Neuronal stem cell (in vitro differentiated cells): ENCODE measurements at regions not wholly inside any gene's neighbourhood (a gene's known extent, or its start where the extent isn't known, plus 50 kb on each side); places are given as distances from the start of the nearest gene placed in this dataset.

ENCODE experiments used
- DNase-seq: peaks from one replicate; pipeline ENCODE4 v3.0.0-alpha.2; 2013; ENCODE audit warnings: low spot score
- H2AFZ ChIP-seq: one replicate; pipeline ENCODE4 v1.6.1; 2013; ENCODE audit warnings: mild to moderate bottlenecking, low read length, inconsistent platforms
- H2AK5ac ChIP-seq: 2 replicates; pipeline ENCODE4 v1.6.1; 2013; ENCODE audit warnings: low read depth, mild to moderate bottlenecking, inconsistent platforms, low read length, moderate library complexity, mixed read lengths
- H2BK120ac ChIP-seq: 2 replicates; pipeline ENCODE4 v1.6.1; 2013; ENCODE audit warnings: low read depth, mild to moderate bottlenecking, inconsistent platforms, low read length, moderate library complexity, mixed read lengths
- H2BK12ac ChIP-seq: one replicate; pipeline ENCODE4 v1.6.1; 2013; ENCODE audit warnings: low read length, inconsistent platforms
- H2BK15ac ChIP-seq: 2 replicates; pipeline ENCODE4 v1.6.1; 2013; ENCODE audit warnings: mild to moderate bottlenecking, low read length, inconsistent platforms, mixed read lengths
- H2BK5ac ChIP-seq: one replicate; pipeline ENCODE4 v1.6.1; 2013; ENCODE audit warnings: inconsistent platforms, mild to moderate bottlenecking, low read length, moderate library complexity
- H3K14ac ChIP-seq: one replicate; pipeline ENCODE4 v1.6.1; 2013; ENCODE audit warnings: low read length, inconsistent platforms
- H3K18ac ChIP-seq: 2 replicates; pipeline ENCODE4 v1.6.1; 2013; ENCODE audit warnings: low read length, inconsistent platforms
- H3K23ac ChIP-seq: 2 replicates; pipeline ENCODE4 v1.6.1; 2013; ENCODE audit warnings: low read depth, mild to moderate bottlenecking, mixed read lengths, low read length, inconsistent platforms; ENCODE audit not compliant: poor library complexity
- H3K27ac ChIP-seq: replicated peaks from 3 replicates; pipeline ENCODE4 v1.5.1; 2013; ENCODE audit warnings: low read length, inconsistent platforms
- H3K27me3 ChIP-seq, 3 experiments: 2 replicates each; pipeline ENCODE4 v1.6.1; 2013; ENCODE audit warnings: low read length in 3 of 3, mild to moderate bottlenecking in 2 of 3, inconsistent platforms in 1 of 3, low read depth in 1 of 3, mixed read lengths in 1 of 3, moderate library complexity in 1 of 3; ENCODE audit not compliant: control insufficient read depth in 3 of 3, insufficient read depth in 3 of 3
- H3K36me3 ChIP-seq, 2 donors: replicated peaks in 1 of 2; 2 replicates each; pipeline ENCODE4 v1.6.1; 2013; ENCODE audit warnings: low read length in 2 of 2; ENCODE audit not compliant: control insufficient read depth in 2 of 2, insufficient read depth in 2 of 2
- H3K4ac ChIP-seq: 2 replicates; pipeline ENCODE4 v1.6.1; 2013; ENCODE audit warnings: inconsistent platforms, mild to moderate bottlenecking, low read length, moderate library complexity
- H3K4me1 ChIP-seq, 2 donors: 1 replicate in 1 of 2; 2 replicates in 1 of 2; pipeline ENCODE4 v1.6.1; 2013; ENCODE audit warnings: low read length in 2 of 2, low read depth in 1 of 2; ENCODE audit not compliant: control insufficient read depth in 2 of 2, insufficient read depth in 1 of 2
- H3K4me2 ChIP-seq: one replicate; pipeline ENCODE4 v1.6.1; 2013; ENCODE audit warnings: mild to moderate bottlenecking, low read length, inconsistent platforms; ENCODE audit not compliant: insufficient read depth, poor library complexity, severe bottlenecking
- H3K4me3 ChIP-seq, 2 donors: 2 replicates each; pipeline ENCODE4 v1.5.1; 2013; ENCODE audit warnings: low read length in 2 of 2, mild to moderate bottlenecking in 2 of 2, inconsistent platforms in 1 of 2, moderate library complexity in 1 of 2
- H3K79me1 ChIP-seq: one replicate; pipeline ENCODE4 v1.6.1; 2013; ENCODE audit warnings: low read depth, mild to moderate bottlenecking, inconsistent platforms, low read length, moderate library complexity
- H3K9ac ChIP-seq: one replicate; pipeline ENCODE4 v1.6.1; 2013; ENCODE audit warnings: mild to moderate bottlenecking, low read depth, low read length, inconsistent platforms; ENCODE audit not compliant: poor library complexity
- H3K9me3 ChIP-seq, 2 donors: replicated peaks in 1 of 2; 2 replicates each; pipeline versions ENCODE3 to v1.6.1; 2013; ENCODE audit warnings: low read length in 2 of 2, mild to moderate bottlenecking in 2 of 2, inconsistent platforms in 1 of 2, low read depth in 1 of 2, mixed read lengths in 1 of 2, moderate library complexity in 1 of 2; ENCODE audit not compliant: control insufficient read depth in 2 of 2, insufficient read depth in 1 of 2
- H4K8ac ChIP-seq: one replicate; pipeline ENCODE4 v1.6.1; 2013; ENCODE audit warnings: low read depth, mild to moderate bottlenecking, inconsistent platforms, low read length, moderate library complexity
- H4K91ac ChIP-seq: one replicate; pipeline ENCODE4 v1.6.1; 2013; ENCODE audit warnings: low read length, low read depth, mild to moderate bottlenecking, inconsistent platforms; ENCODE audit not compliant: poor library complexity
- WGBS, 2 donors: extraction: QIAGEN DNeasy Blood & Tissue Kit; methylation state at CpG; one replicate each; pipeline ENCODE4 v1.1.7; 2013; ENCODE audit warnings: missing lambda C conversion rate in 2 of 2, mixed read lengths in 1 of 2; ENCODE audit not compliant: insufficient read length in 2 of 2, insufficient replicate concordance in 1 of 2; ENCODE audit errors: extremely low coverage in 2 of 2; 5-methylcytosine and 5-hydroxymethylcytosine counted together

DNA sequence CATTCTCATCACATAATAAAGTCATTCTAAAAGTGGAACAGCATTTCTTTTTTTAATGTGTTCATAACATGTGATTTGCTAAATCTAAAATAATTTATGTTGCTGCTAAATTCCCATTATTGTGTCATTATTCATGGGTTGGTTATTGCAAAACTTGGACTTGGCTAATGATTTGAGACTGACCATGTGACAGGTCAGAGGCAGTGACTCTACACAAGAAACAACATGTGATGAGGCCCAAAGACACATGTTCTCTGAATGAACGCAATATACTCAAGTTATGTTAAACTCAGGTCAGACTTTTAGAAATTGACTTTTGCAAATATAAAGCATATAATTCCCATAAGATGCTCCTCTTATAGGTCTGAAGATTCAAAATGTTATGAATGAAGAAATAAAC, 566.1 kb downstream of the TBL1XR1 start:
- H3K9ac ChIP-seq = no peak overlapping the region
- WGBS, 2 donors = no CpG with 5 or more reads among the region's 1 CpG
- H3K79me1 ChIP-seq = no peaks in the 10 kb centered on the region
- no peak overlapping the region for H3K23ac ChIP-seq
- H3K36me3 ChIP-seq = no peaks in the 10 kb centered on the region
- no peak overlapping the region for H4K8ac ChIP-seq
- no peak overlapping the region for H3K18ac ChIP-seq
- H3K27me3 ChIP-seq = no peaks in the 10 kb centered on the region
- H3K14ac ChIP-seq = no peak overlapping the region
- DNase-seq = no peak
- H2AFZ ChIP-seq = no peak overlapping the region
- H2BK120ac ChIP-seq = no peak overlapping the region
- no peak overlapping the region for H2BK15ac ChIP-seq
- H2BK5ac ChIP-seq = no peak overlapping the region
- H3K9me3 ChIP-seq = no peaks in the 10 kb centered on the region
- no peak overlapping the region for H2BK12ac ChIP-seq
- no peak overlapping the region for H3K4me3 ChIP-seq
- no peak overlapping the region for H3K27ac ChIP-seq
- H3K4me1 ChIP-seq = peaks cover 0 to 3% of the 10 kb centered on the region in 2 donors
- no peak overlapping the region for H2AK5ac ChIP-seq
- H3K4ac ChIP-seq = no peak overlapping the region
- no peak overlapping the region for H3K4me2 ChIP-seq
- no peak overlapping the region for H4K91ac ChIP-seq

DNA sequence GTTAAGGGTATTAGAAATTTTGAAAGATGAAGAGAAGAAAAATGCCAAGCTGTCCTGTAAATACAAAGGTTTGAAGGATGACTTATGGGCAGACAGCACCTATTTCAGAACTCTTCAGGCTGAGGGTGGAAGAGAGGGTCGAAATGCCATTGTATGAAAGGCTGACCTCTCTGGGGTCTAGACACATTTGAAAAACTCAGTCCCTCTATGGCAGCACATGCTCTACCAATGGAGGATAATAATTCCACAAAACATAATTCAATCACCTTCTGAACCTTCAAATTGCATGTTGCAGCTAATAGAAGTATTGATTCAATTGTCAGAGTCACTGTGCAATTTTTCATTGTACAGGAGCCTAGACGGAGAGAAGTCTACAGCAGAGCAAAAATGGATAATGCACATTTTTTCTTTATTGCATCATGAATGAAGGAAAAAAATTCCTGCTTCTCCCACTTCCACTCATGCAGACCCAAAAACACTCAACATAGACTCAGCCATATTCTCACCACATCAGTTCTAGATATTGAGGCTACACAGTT, 569.1 kb downstream of the TBL1XR1 start:
- Histone ChIP-seq H3K14ac (no peak overlapping the region), H3K4me1 (peaks cover 0 to 3% of the 10 kb centered on the region in 2 donors), H4K91ac (no peak overlapping the region), H3K79me1 (no peaks in the 10 kb centered on the region), H2BK12ac (no peak overlapping the region), H3K27me3 (no peaks in the 10 kb centered on the region), H3K4me3 (no peak overlapping the region), H3K4me2 (no peak overlapping the region), H2BK15ac (no peak overlapping the region), H3K9me3 (peaks cover 0 to 1% of the 10 kb centered on the region in 2 donors), H3K23ac (no peak overlapping the region), H3K18ac (no peak overlapping the region), H2AK5ac (no peak overlapping the region), H2BK120ac (no peak overlapping the region), H3K27ac (no peak overlapping the region), H4K8ac (no peak overlapping the region), H3K4ac (no peak overlapping the region), H2BK5ac (no peak overlapping the region), H3K9ac (no peak overlapping the region), H3K36me3 (no peaks in the 10 kb centered on the region), H2AFZ (no peak overlapping the region)
- WGBS, 2 donors = no CpG with 5 or more reads among the region's 2 CpGs
- no peak for DNase-seq

DNA sequence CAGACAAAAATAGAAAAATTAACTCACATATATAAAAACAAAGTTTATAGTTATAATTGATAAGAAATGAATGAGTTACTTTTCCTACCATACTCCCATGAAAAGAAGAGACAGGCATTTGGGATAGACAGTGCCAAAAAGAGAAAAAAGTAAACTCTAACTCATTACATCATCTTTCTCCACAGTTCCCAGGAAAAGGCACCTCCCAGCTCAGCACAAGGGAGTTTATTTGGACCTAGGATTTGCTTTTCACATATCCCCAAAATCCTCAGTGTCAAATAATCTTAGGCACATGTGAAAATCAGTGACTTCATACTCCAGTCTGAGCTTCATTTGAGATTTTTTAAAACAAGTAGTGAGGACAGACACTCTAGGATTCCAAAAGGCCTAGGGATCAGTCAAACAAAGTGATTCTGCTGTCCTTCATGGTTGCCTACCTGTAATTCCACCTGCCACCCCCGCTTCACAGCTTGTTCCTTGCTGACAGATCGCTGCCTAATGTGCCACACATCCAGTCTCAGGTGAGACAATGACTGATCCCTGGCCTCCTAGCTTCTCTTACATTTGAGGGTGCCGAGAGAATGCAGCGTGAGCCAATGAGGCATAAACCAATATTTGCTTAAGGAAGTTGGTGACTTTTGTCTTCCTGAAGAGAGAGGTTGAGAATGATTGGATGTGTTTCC, 573.7 kb downstream of the TBL1XR1 start:
- Histone ChIP-seq H3K79me1 (no peaks in the 10 kb centered on the region), H3K14ac (no peak overlapping the region), H3K36me3 (no peaks in the 10 kb centered on the region), H2BK15ac (no peak overlapping the region), H3K27me3 (peaks cover 0 to 2% (median 0%) of the 10 kb centered on the region in 3 experiments), H3K23ac (no peak overlapping the region), H3K27ac (no peak overlapping the region), H2AK5ac (no peak overlapping the region), H4K8ac (no peak overlapping the region), H4K91ac (no peak overlapping the region), H3K4ac (no peak overlapping the region), H3K4me2 (no peak overlapping the region), H3K9me3 (peaks cover 0 to 1% of the 10 kb centered on the region in 2 donors), H3K4me3 (no peak overlapping the region), H2BK120ac (no peak overlapping the region), H3K4me1 (no peaks in the 10 kb centered on the region), H2BK12ac (no peak overlapping the region), H3K18ac (no peak overlapping the region), H2AFZ (no peak overlapping the region), H3K9ac (no peak overlapping the region), H2BK5ac (no peak overlapping the region)
- DNase-seq = no peak
- no CpG with 5 or more reads among the region's 4 CpGs for WGBS, 2 donors

DNA sequence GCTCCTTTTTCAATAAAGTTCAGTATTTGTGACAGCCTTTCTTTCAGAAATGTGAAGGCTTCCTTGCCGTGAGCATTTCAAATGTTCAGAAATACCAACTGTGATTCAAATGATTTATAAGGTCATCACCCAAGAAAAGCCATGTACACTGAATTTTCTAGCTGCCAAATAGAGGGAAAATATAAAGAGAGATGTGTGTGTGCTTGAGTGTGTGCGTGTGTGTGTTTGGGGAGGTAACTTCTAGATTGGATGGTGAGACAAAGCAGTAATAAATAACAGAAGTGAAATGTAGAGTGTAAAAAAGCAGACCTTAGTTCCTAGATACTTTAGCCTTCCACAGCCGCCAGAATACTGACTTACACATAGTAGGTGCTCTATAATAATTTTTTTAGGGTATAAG, 577.4 kb downstream of the TBL1XR1 start:
- Histone ChIP-seq H4K8ac (no peak overlapping the region), H3K4me2 (no peak overlapping the region), H3K79me1 (no peaks in the 10 kb centered on the region), H3K4me1 (no peaks in the 10 kb centered on the region), H2BK120ac (no peak overlapping the region), H3K14ac (no peak overlapping the region), H2AK5ac (no peak overlapping the region), H3K4me3 (no peak overlapping the region), H2BK15ac (no peak overlapping the region), H3K23ac (no peak overlapping the region), H3K27ac (no peak overlapping the region), H3K4ac (no peak overlapping the region), H3K18ac (no peak overlapping the region), H3K9me3 (no peaks in the 10 kb centered on the region), H3K27me3 (peaks cover 0 to 2% (median 0%) of the 10 kb centered on the region in 3 experiments), H2BK12ac (no peak overlapping the region), H3K36me3 (no peaks in the 10 kb centered on the region), H3K9ac (no peak overlapping the region), H2AFZ (no peak overlapping the region), H2BK5ac (no peak overlapping the region), H4K91ac (no peak overlapping the region)
- WGBS, 2 donors = no CpG with 5 or more reads among the region's 3 CpGs
- no peak for DNase-seq
